Body of pancreas (tissue), 4 donors: ENCODE measurements at regions not wholly inside any gene's neighbourhood (a gene's known extent, or its start where the extent isn't known, plus 50 kb on each side); places are given as distances from the start of the nearest gene placed in this dataset.

Source experiments
- ATAC-seq: fragments of 150-250 bp; one replicate; pipeline ENCODE4 v1.9.1; 2016
- DNase-seq, 4 donors: peaks; one replicate each; pipeline ENCODE4 v3.0.0-alpha.2; 2019
- H3K27ac ChIP-seq, 4 donors: fragments of 200-600 bp; sonication (generic); 1 replicate in 3 of 4; 2 replicates in 1 of 4; pipeline versions ENCODE4 v1.5.1 to v1.6.1; 2016 to 2019; ENCODE audit warnings: mild to moderate bottlenecking in 1 of 4, mixed read lengths in 1 of 4, moderate library complexity in 1 of 4
- H3K27me3 ChIP-seq, 2 donors: fragments of 200-600 bp; sonication (generic); one replicate each; pipeline ENCODE4 v1.6.0; 2016; ENCODE audit warnings: mild to moderate bottlenecking in 1 of 2
- H3K36me3 ChIP-seq, 2 donors: fragments of 200-600 bp; sonication (generic); replicated peaks in 1 of 2; 2 replicates each; pipeline ENCODE4 v1.5.1; 2016; ENCODE audit warnings: low read depth in 2 of 2; ENCODE audit not compliant: insufficient read depth in 1 of 2
- H3K4me1 ChIP-seq: fragments of 200-600 bp; sonication (generic); one replicate; pipeline ENCODE4 v1.6.0; 2016
- H3K4me3 ChIP-seq, 2 donors: fragments of 200-600 bp; sonication (generic); 1 replicate in 1 of 2; 2 replicates in 1 of 2; pipeline ENCODE4 v1.5.1; 2016 to 2019
- H3K9me3 ChIP-seq, 3 donors: fragments of 200-600 bp; sonication (generic); 1 replicate in 2 of 3; 2 replicates in 1 of 3; pipeline ENCODE4 v1.5.1; 2016
- POLR2A ChIP-seq, 3 donors: fragments of 450-650 bp; IDR thresholded peaks; one replicate each; pipeline ENCODE4 v1.6.1; 2016; ENCODE audit warnings: antibody characterized with exemption in 3 of 3, mild to moderate bottlenecking in 2 of 3
- WGBS, 2 donors: methylation state at CpG; one replicate each; pipeline ENCODE4 v1.1.5; 2017; 5-methylcytosine and 5-hydroxymethylcytosine counted together
- intact Hi-C: fragments of 100-400 bp; cut with DNase I; formaldehyde crosslinking; loops from one replicate; pipeline ENCODE4 v1.15.1; 2023
- TF ChIP-seq, protein P1 (sequence below), 7 experiments: fragments of 450-650 bp in 4 of 7; fragments of 200-600 bp in 3 of 7; sonication (generic) in 3 of 7; IDR thresholded peaks; one replicate each; pipeline ENCODE4 v1.5.1; 2016 to 2019; ENCODE audit warnings: antibody characterized with exemption in 7 of 7

DNA sequence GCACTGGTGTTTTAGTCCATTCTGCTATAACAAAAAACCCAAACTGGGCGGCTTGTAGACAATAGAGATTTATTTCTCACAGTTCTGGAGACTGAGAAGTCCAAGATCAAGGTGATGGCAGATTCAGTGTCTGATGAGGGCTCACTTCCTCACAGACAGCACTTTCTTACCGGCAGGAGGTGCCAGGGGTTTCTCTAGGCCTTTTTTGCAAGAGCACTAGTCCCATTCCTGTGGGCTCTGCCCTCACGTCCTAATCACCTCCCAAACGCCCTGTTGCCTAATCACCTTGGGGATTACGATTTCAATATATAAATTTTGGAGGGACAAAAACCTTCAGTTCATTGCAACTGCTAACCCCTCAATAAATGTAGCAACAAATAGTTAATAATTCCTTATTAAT, 140.0 kb upstream of the SGK1 start:
- intact Hi-C loops, result no loop called here
- Histone ChIP-seq H3K4me1 (peaks cover 24% of the 10 kb centered on the region), H3K27ac (no peak overlapping the region), H3K9me3 (no peaks in the 10 kb centered on the region), H3K27me3 (no peaks in the 10 kb centered on the region), H3K36me3 (no peaks in the 10 kb centered on the region), H3K4me3 (no peak overlapping the region)
- WGBS, 2 donors, result 90 to 91% methylated on average over 5 of the region's 5 CpGs
- ATAC-seq, result no peak
- TF ChIP-seq, protein P1, sequence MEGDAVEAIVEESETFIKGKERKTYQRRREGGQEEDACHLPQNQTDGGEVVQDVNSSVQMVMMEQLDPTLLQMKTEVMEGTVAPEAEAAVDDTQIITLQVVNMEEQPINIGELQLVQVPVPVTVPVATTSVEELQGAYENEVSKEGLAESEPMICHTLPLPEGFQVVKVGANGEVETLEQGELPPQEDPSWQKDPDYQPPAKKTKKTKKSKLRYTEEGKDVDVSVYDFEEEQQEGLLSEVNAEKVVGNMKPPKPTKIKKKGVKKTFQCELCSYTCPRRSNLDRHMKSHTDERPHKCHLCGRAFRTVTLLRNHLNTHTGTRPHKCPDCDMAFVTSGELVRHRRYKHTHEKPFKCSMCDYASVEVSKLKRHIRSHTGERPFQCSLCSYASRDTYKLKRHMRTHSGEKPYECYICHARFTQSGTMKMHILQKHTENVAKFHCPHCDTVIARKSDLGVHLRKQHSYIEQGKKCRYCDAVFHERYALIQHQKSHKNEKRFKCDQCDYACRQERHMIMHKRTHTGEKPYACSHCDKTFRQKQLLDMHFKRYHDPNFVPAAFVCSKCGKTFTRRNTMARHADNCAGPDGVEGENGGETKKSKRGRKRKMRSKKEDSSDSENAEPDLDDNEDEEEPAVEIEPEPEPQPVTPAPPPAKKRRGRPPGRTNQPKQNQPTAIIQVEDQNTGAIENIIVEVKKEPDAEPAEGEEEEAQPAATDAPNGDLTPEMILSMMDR (IDR thresholded peaks at IDR 0.05), result no peak
- no peak for TF ChIP-seq POLR2A (IDR thresholded peaks at IDR 0.05)
- no peak for DNase-seq

- ATAC-seq (no peak), DNase-seq (no peak)
- H3K4me3 ChIP-seq, result no peak overlapping the region
- TF ChIP-seq, protein P1 (IDR thresholded peaks at IDR 0.05), result no peak
- TF ChIP-seq POLR2A (IDR thresholded peaks at IDR 0.05), result no peak
- intact Hi-C loops, result no loop called here
- H3K36me3 ChIP-seq, result no peaks in the 10 kb centered on the region
- H3K27ac ChIP-seq, result no peak overlapping the region
- 67 to 73% methylated on average over 2 of the region's 2 CpGs for WGBS, 2 donors
- H3K4me1 ChIP-seq, result peaks cover 24% of the 10 kb centered on the region
- H3K27me3 ChIP-seq, result no peaks in the 10 kb centered on the region
- H3K9me3 ChIP-seq, result no peaks in the 10 kb centered on the region
Observed at GRCh38 chr6:134456226-134456625, 138.3 kb upstream of the SGK1 start.

GRCh38 chr6:134455319-134455718, 137.4 kb upstream of the SGK1 start:
- H3K36me3 ChIP-seq, result no peaks in the 10 kb centered on the region
- H3K9me3 ChIP-seq, result no peaks in the 10 kb centered on the region
- no peak overlapping the region for H3K4me3 ChIP-seq
- intact Hi-C loops, result no loop called here
- no peaks in the 10 kb centered on the region for H3K27me3 ChIP-seq
- WGBS, 2 donors, result 83 to 86% methylated on average over 3 of the region's 3 CpGs
- DNase-seq (no peak), ATAC-seq (no peak)
- H3K27ac ChIP-seq, result no peak overlapping the region
- peaks cover 29% of the 10 kb centered on the region for H3K4me1 ChIP-seq
- TF ChIP-seq POLR2A (IDR thresholded peaks at IDR 0.05), result no peak
- TF ChIP-seq, protein P1 (IDR thresholded peaks at IDR 0.05), result no peak

DNA sequence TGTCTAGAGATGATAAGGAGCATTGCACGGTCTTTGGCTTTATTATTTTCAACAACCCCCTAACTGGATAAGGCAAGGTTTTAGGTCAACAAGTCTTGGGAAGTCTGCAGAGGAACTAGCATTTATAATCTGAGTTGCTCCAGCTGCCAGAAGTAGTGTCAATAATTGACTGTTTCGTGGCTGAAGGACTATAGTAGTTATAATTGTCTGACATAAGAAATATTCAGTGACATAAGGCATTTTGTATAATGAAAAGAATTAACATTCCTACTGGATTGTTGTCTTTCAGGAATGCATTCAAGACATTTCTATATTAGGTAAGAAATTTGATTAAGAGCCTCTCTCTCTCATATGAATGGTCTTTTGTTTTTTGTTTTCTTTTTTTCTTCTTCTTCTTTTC, 136.9 kb upstream of the SGK1 start:
- no peak for TF ChIP-seq POLR2A (IDR thresholded peaks at IDR 0.05)
- TF ChIP-seq, protein P1 (IDR thresholded peaks at IDR 0.05), result no peak
- ATAC-seq (no peak), DNase-seq (no peak)
- 12 to 22% methylated on average over 2 of the region's 2 CpGs for WGBS, 2 donors
- Histone ChIP-seq H3K36me3 (no peaks in the 10 kb centered on the region), H3K27me3 (no peaks in the 10 kb centered on the region), H3K4me1 (peaks cover 34% of the 10 kb centered on the region), H3K9me3 (no peaks in the 10 kb centered on the region), H3K27ac (peak overlapping the region in 2 of 4 donors; percentile 38 to 48), H3K4me3 (no peak overlapping the region)
- intact Hi-C loops, result no loop called here

- DNase-seq (peak in 3 of 4 donors; percentile 47 to 70 (median 60)), ATAC-seq (peak; percentile 84)
- Histone ChIP-seq H3K4me1 (peaks cover 42% of the 10 kb centered on the region), H3K27ac (peak overlapping the region; percentile 38 to 62 (median 45)), H3K4me3 (no peak overlapping the region), H3K9me3 (no peaks in the 10 kb centered on the region), H3K27me3 (no peaks in the 10 kb centered on the region), H3K36me3 (no peaks in the 10 kb centered on the region)
- intact Hi-C loops, result no loop called here
- TF ChIP-seq, protein P1 (IDR thresholded peaks at IDR 0.05), result no peak
- no peak for TF ChIP-seq POLR2A (IDR thresholded peaks at IDR 0.05)
- 8 to 13% methylated on average over 5 of the region's 5 CpGs for WGBS, 2 donors
Observed at GRCh38 chr6:134453792-134454510, 136.0 kb upstream of the SGK1 start.
